ENCODE measurements at regions not wholly inside any gene's neighbourhood (a gene's known extent, or its start where the extent isn't known, plus 50 kb on each side); places are given as distances from the start of the nearest gene placed in this dataset.

- peak; percentile 31 for DNase-seq (ENCODE audit: low read depth)
Observed at GRCh38 chr2:117068371-117068770, 746.1 kb upstream of the DDX18 start.

GRCh38 chr2:117071556-117072102 lies 742.9 kb upstream of the DDX18 start:
- DNase-seq (ENCODE audit: low read depth) = no peak

- DNase-seq (ENCODE audit: low read depth) = no peak
Observed at GRCh38 chr2:117074756-117075155, 739.7 kb upstream of the DDX18 start.

- no peak for DNase-seq (ENCODE audit: low read depth)
Observed at GRCh38 chr2:117085256-117085655, 729.2 kb upstream of the DDX18 start.

GRCh38 chr2:117085737-117086136 lies 728.8 kb upstream of the DDX18 start:
- DNase-seq (ENCODE audit: low read depth) = peak; percentile 26

- DNase-seq (ENCODE audit: low read depth) = no peak
Observed at GRCh38 chr2:117086174-117086942, 728.1 kb upstream of the DDX18 start.

- no peak for DNase-seq (ENCODE audit: low read depth)
Observed at GRCh38 chr2:117086943-117087250, 727.6 kb upstream of the DDX18 start.

GRCh38 chr2:117087535-117088291 lies 726.8 kb upstream of the DDX18 start:
- DNase-seq (ENCODE audit: low read depth) = peak; percentile 20

GRCh38 chr2:117091041-117091837 lies 723.3 kb upstream of the DDX18 start:
- DNase-seq (ENCODE audit: low read depth) = no peak

GRCh38 chr2:117101613-117102012 lies 712.9 kb upstream of the DDX18 start:
- DNase-seq (ENCODE audit: low read depth) = no peak

- no peak for DNase-seq (ENCODE audit: low read depth)
Observed at GRCh38 chr2:117108741-117109267, 705.7 kb upstream of the DDX18 start.

- no peak for DNase-seq (ENCODE audit: low read depth)
Observed at GRCh38 chr2:117118994-117119393, 695.5 kb upstream of the DDX18 start.

- no peak for DNase-seq (ENCODE audit: low read depth)
Observed at GRCh38 chr2:117123362-117123761, 691.1 kb upstream of the DDX18 start.

GRCh38 chr2:117126656-117127055 lies 687.8 kb upstream of the DDX18 start:
- DNase-seq (ENCODE audit: low read depth) = no peak

GRCh38 chr2:117127680-117128079 lies 686.8 kb upstream of the DDX18 start:
- DNase-seq (ENCODE audit: low read depth) = peak; percentile 44

- DNase-seq (ENCODE audit: low read depth) = peak; percentile 91
Observed at GRCh38 chr2:117128461-117128860, 686.0 kb upstream of the DDX18 start.

GRCh38 chr2:117137371-117137770 lies 677.1 kb upstream of the DDX18 start:
- DNase-seq (ENCODE audit: low read depth) = peak; percentile 63

- DNase-seq (ENCODE audit: low read depth) = no peak
Observed at GRCh38 chr2:117169036-117169765, 645.3 kb upstream of the DDX18 start.

- DNase-seq (ENCODE audit: low read depth) = peak; percentile 56
Observed at GRCh38 chr2:117170897-117171296, 643.6 kb upstream of the DDX18 start.

- no peak for DNase-seq (ENCODE audit: low read depth)
Observed at GRCh38 chr2:117179405-117179804, 635.1 kb upstream of the DDX18 start.
